ENCODE measurements at regions not wholly inside any gene's neighbourhood (a gene's known extent, or its start where the extent isn't known, plus 50 kb on each side); places are given as distances from the start of the nearest gene placed in this dataset.

GRCh38 chr9:99516657-99517049 is 294.6 kb downstream of the SEC61B start:
- TF ChIP-seq CTCF (IDR thresholded peaks at IDR 0.05 in 4 of 5, conservative IDR thresholded peaks at IDR 0.05 in 1 of 5) (no peak), POLR2A (IDR thresholded peaks at IDR 0.05) (no peak)
